Loucy (cell line): ENCODE measurements at regions not wholly inside any gene's neighbourhood (a gene's known extent, or its start where the extent isn't known, plus 50 kb on each side); places are given as distances from the start of the nearest gene placed in this dataset.

Experiments used
- H2AFZ ChIP-seq: fragments of 200-600 bp; sonication (generic); 2 replicates; pipeline ENCODE4 v1.6.0; 2016; ENCODE audit warnings: antibody characterized with exemption, mild to moderate bottlenecking, low read length, moderate library complexity
- H3F3A ChIP-seq: fragments of 200-600 bp; 2 replicates; pipeline ENCODE4 v1.6.0; 2016; ENCODE audit warnings: antibody characterized with exemption, low read depth, mild to moderate bottlenecking
- H3K27me3 ChIP-seq: fragments of 200-600 bp; sonication (generic); 2 replicates; pipeline ENCODE4 v1.6.1; 2014; ENCODE audit warnings: low read length, mild to moderate bottlenecking; ENCODE audit not compliant: insufficient read depth, poor library complexity, severe bottlenecking
- H3K36me3 ChIP-seq: fragments of 200-600 bp; sonication (generic); 2 replicates; pipeline ENCODE4 v1.6.1; 2016; ENCODE audit warnings: low read length; ENCODE audit not compliant: insufficient read depth
- H3K4me1 ChIP-seq: fragments of 200-600 bp; sonication (generic); 2 replicates; pipeline ENCODE4 v1.5.1; 2014; ENCODE audit warnings: low read length, mild to moderate bottlenecking; ENCODE audit not compliant: insufficient read depth, poor library complexity, severe bottlenecking
- H3K4me2 ChIP-seq: fragments of 200-600 bp; sonication (generic); 2 replicates; pipeline ENCODE4 v1.6.0; 2014; ENCODE audit warnings: antibody characterized with exemption, low read length, low read depth, mild to moderate bottlenecking; ENCODE audit not compliant: poor library complexity, severe bottlenecking
- H3K4me3 ChIP-seq: fragments of 200-600 bp; sonication (generic); 2 replicates; pipeline ENCODE4 v1.5.1; 2014; ENCODE audit warnings: low read length, mild to moderate bottlenecking, mixed read lengths; ENCODE audit not compliant: poor library complexity, severe bottlenecking
- H3K79me2 ChIP-seq: fragments of 200-600 bp; sonication (generic); 2 replicates; pipeline ENCODE4 v1.6.1; 2014; ENCODE audit warnings: low read length; ENCODE audit not compliant: insufficient read depth
- H3K9ac ChIP-seq: fragments of 200-600 bp; sonication (generic); 2 replicates; pipeline ENCODE4 v1.6.0; 2014; ENCODE audit warnings: mild to moderate bottlenecking, low read depth, low read length, moderate library complexity; ENCODE audit not compliant: poor library complexity, severe bottlenecking
- H3K9me2 ChIP-seq: fragments of 200-600 bp; sonication (generic); replicated peaks from 2 replicates; pipeline ENCODE4 v1.6.1; 2016; ENCODE audit warnings: low read depth, low read length, mixed read lengths
- H3K9me3 ChIP-seq: fragments of 200-600 bp; sonication (generic); 2 replicates; pipeline ENCODE4 v1.6.1; 2014; ENCODE audit warnings: mild to moderate bottlenecking, antibody characterized with exemption, low read length, low read depth; ENCODE audit not compliant: insufficient read depth
- H4K20me1 ChIP-seq: fragments of 200-600 bp; sonication (generic); 2 replicates; pipeline ENCODE4 v1.6.0; 2014; ENCODE audit warnings: antibody characterized with exemption, low read length, mild to moderate bottlenecking; ENCODE audit not compliant: insufficient read depth, poor library complexity, severe bottlenecking
- EZH2phosphoT487 ChIP-seq: fragments of 200-600 bp; IDR thresholded peaks from 2 replicates; pipeline ENCODE4 v1.6.1; 2018; ENCODE audit warnings: antibody characterized with exemption, mild to moderate bottlenecking, moderate library complexity, borderline replicate concordance
- TF ChIP-seq, protein P1 (sequence below): fragments of 200-600 bp; sonication (generic); conservative IDR thresholded peaks from 2 replicates; pipeline ENCODE4 v1.5.1; 2014; ENCODE audit warnings: mild to moderate bottlenecking, antibody characterized with exemption, low read length

DNA sequence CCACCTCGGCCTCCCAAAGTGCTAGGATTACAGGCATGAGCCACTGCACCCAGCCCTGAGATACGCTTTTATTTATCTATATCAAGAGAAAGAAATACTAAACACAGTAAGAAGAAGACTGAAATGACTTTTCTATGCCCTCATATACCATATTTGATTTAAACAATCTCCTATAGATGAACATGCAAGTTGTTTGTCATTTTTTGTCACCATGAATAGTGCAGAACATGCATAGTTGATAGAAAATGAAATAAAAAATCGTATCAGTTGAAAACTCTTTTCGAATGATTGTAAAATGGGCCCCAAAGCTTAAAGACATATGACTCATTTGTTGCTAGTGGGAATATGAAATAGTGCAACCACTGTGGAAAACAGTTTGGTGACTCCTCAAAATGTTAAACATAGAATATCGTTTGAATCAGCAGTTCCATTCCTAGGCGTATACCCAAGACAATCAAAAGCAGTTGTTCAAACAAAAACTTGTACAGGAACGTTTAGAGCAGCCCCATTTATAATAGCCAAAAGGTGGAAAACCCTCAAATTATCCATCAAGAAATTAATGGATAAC, 61.4 kb upstream of the ANKH start:
- Histone ChIP-seq H3K9me2 (no peaks in the 10 kb centered on the region), H4K20me1 (no peaks in the 10 kb centered on the region), H2AFZ (no peak overlapping the region; the same call in 1 of the 2 replicates), H3K27me3 (no peaks in the 10 kb centered on the region), H3F3A (no peaks in the 10 kb centered on the region; the same call in 1 of the 2 replicates), H3K36me3 (no peaks in the 10 kb centered on the region), H3K4me1 (peaks cover 13% of the 10 kb centered on the region), H3K9ac (no peak overlapping the region), H3K79me2 (no peaks in the 10 kb centered on the region), H3K4me2 (no peak overlapping the region), H3K4me3 (no peak overlapping the region), H3K9me3 (no peaks in the 10 kb centered on the region)
- TF ChIP-seq EZH2phosphoT487: no peak
- TF ChIP-seq, protein P1, sequence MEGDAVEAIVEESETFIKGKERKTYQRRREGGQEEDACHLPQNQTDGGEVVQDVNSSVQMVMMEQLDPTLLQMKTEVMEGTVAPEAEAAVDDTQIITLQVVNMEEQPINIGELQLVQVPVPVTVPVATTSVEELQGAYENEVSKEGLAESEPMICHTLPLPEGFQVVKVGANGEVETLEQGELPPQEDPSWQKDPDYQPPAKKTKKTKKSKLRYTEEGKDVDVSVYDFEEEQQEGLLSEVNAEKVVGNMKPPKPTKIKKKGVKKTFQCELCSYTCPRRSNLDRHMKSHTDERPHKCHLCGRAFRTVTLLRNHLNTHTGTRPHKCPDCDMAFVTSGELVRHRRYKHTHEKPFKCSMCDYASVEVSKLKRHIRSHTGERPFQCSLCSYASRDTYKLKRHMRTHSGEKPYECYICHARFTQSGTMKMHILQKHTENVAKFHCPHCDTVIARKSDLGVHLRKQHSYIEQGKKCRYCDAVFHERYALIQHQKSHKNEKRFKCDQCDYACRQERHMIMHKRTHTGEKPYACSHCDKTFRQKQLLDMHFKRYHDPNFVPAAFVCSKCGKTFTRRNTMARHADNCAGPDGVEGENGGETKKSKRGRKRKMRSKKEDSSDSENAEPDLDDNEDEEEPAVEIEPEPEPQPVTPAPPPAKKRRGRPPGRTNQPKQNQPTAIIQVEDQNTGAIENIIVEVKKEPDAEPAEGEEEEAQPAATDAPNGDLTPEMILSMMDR: no peak

DNA sequence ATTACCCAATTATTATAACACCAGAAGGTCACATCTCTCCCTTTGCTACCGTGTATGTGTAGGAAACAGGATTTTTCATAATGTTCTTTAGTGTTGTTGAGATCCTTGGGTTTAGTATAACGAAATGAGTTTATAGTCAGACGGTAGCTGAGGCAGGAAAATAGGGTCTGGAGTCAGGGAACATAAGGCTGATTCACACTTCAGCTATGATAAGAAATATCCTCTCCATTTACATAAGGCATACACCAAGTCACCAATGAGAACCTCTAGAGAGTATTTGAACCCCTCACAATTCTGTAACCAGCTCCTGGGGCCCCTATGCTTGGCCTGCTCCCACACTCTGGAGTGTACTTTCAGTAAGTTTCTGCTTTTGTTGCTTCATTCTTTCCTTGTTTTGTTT, 58.9 kb upstream of the ANKH start:
- no peaks in the 10 kb centered on the region for H4K20me1 ChIP-seq
- no peak overlapping the region for H3K4me3 ChIP-seq
- H3K4me1 ChIP-seq: peaks cover 19% of the 10 kb centered on the region
- peaks cover 4% of the 10 kb centered on the region; the same call in 1 of the 2 replicates for H3F3A ChIP-seq
- no peaks in the 10 kb centered on the region for H3K27me3 ChIP-seq
- no peaks in the 10 kb centered on the region for H3K9me3 ChIP-seq
- H3K79me2 ChIP-seq: no peaks in the 10 kb centered on the region
- no peaks in the 10 kb centered on the region for H3K36me3 ChIP-seq
- no peak overlapping the region for H3K9ac ChIP-seq
- H3K9me2 ChIP-seq: no peaks in the 10 kb centered on the region
- TF ChIP-seq, protein P1: no peak
- TF ChIP-seq EZH2phosphoT487: no peak
- H3K4me2 ChIP-seq: no peak overlapping the region
- H2AFZ ChIP-seq: peak overlapping the region; percentile 57; the same call in 1 of the 2 replicates

DNA sequence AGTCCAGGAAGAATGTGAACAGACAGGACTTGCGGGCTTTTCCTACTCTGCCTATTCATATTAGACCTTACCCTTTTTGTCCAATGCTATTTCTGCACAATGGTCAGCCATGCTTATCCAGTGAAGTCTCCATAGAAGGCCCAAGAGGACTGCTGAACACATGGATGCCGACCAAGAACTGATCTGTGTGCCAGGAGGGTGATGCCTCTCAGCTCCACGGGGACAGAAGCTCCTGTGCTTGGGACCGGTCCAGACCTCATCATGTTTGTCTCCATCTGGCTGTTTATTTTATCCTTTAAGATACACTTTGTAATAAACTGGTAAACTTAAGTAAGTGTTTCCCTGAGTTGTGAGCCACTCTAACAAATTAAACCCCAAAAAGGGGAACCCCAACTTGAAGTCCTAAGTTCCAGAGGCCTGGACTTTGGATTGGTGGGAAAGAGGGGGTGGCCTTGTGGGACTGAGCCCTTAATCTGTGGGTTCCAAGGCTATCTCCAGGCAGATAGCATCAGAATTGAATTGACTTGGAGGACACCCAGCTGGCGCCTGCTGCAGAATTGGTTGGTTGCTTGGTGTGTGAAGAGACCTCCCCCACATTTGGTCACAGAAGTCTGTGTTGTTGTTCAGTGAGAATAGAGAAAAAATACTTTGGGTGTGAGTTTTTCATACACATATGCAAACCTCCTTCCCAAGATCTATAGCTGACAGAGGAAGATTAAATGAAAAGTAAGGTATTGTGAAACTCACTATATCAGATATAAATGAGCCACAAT, 57.9 kb upstream of the ANKH start:
- no peaks in the 10 kb centered on the region for H3K36me3 ChIP-seq
- H2AFZ ChIP-seq: no peak overlapping the region
- TF ChIP-seq EZH2phosphoT487: no peak
- TF ChIP-seq, protein P1: no peak
- no peak overlapping the region for H3K4me3 ChIP-seq
- H3K79me2 ChIP-seq: no peaks in the 10 kb centered on the region
- no peaks in the 10 kb centered on the region for H3K27me3 ChIP-seq
- peaks cover 4% of the 10 kb centered on the region; the same call in 1 of the 2 replicates for H3F3A ChIP-seq
- peaks cover 29% of the 10 kb centered on the region for H3K4me1 ChIP-seq
- no peaks in the 10 kb centered on the region for H4K20me1 ChIP-seq
- H3K9me3 ChIP-seq: no peaks in the 10 kb centered on the region
- no peaks in the 10 kb centered on the region for H3K9me2 ChIP-seq
- no peak overlapping the region for H3K4me2 ChIP-seq
- H3K9ac ChIP-seq: no peak overlapping the region
